ENCODE measurements at regions not wholly inside any gene's neighbourhood (a gene's known extent, or its start where the extent isn't known, plus 50 kb on each side); places are given as distances from the start of the nearest gene placed in this dataset.
"Not testable (repeated sequence)": the region's sequence is repeated elsewhere in the genome, so short reads cannot be mapped to it uniquely, and the experiment has no call there.

- intact Hi-C loops (cut with DNase I, micrococcal nuclease) = no loop called here
- H3K27ac Mint-ChIP-seq = no peak overlapping the region
- no peaks in the 10 kb centered on the region for H3K36me3 Mint-ChIP-seq (ENCODE audit: low read depth)
- H3K4me1 Mint-ChIP-seq = no peaks in the 10 kb centered on the region
- ChIA-PET POLR2A (no interaction called here), CTCF (no interaction called here)
- no peak for ATAC-seq
- H3K9me3 Mint-ChIP-seq (ENCODE audit: low read depth) = peaks cover 9% of the 10 kb centered on the region
- no peaks in the 10 kb centered on the region for H3K27me3 Mint-ChIP-seq
- no peak for DNase-seq
- H3K4me3 Mint-ChIP-seq = no peak overlapping the region
Measured at GRCh38 chr21:20016435-20017005, 981.7 kb upstream of the NCAM2 start.

- DNase-seq = no peak
- no peak for ATAC-seq
- intact Hi-C loops (cut with DNase I, micrococcal nuclease) = no loop called here
- Mint-ChIP-seq H3K4me1 (no peaks in the 10 kb centered on the region), H3K4me3 (no peak overlapping the region), H3K27me3 (no peaks in the 10 kb centered on the region), H3K27ac (no peak overlapping the region), H3K36me3 (ENCODE audit: low read depth) (no peaks in the 10 kb centered on the region), H3K9me3 (ENCODE audit: low read depth) (peaks cover 9% of the 10 kb centered on the region)
- POLR2A ChIA-PET = no interaction called here
- CTCF ChIA-PET = no interaction called here
Measured at GRCh38 chr21:20020026-20020425, 978.2 kb upstream of the NCAM2 start.

- CTCF ChIA-PET = no interaction called here
- DNase-seq (no peak), ATAC-seq (no peak)
- no peak overlapping the region for H3K4me3 Mint-ChIP-seq
- POLR2A ChIA-PET = no interaction called here
- no peaks in the 10 kb centered on the region for H3K27me3 Mint-ChIP-seq
- no peaks in the 10 kb centered on the region for H3K36me3 Mint-ChIP-seq (ENCODE audit: low read depth)
- intact Hi-C loops (cut with DNase I, micrococcal nuclease) = no loop called here
- H3K27ac Mint-ChIP-seq = no peak overlapping the region
- H3K4me1 Mint-ChIP-seq = no peaks in the 10 kb centered on the region
- H3K9me3 Mint-ChIP-seq (ENCODE audit: low read depth) = peaks cover 6% of the 10 kb centered on the region
Measured at GRCh38 chr21:20023193-20023592, 975.0 kb upstream of the NCAM2 start.

- H3K9me3 Mint-ChIP-seq (ENCODE audit: low read depth) = peaks cover 3% of the 10 kb centered on the region
Measured at GRCh38 chr21:20024741-20025140, 973.5 kb upstream of the NCAM2 start.

GRCh38 chr21:20026543-20026942 lies 971.7 kb upstream of the NCAM2 start:
- ChIA-PET POLR2A (no interaction called here), CTCF (no interaction called here)
- H3K27ac Mint-ChIP-seq = no peak overlapping the region
- no peaks in the 10 kb centered on the region for H3K4me1 Mint-ChIP-seq
- H3K36me3 Mint-ChIP-seq (ENCODE audit: low read depth) = no peaks in the 10 kb centered on the region
- H3K27me3 Mint-ChIP-seq = no peaks in the 10 kb centered on the region
- ATAC-seq (no peak), DNase-seq (no peak)
- intact Hi-C loops (cut with DNase I, micrococcal nuclease) = no loop called here
- H3K9me3 Mint-ChIP-seq (ENCODE audit: low read depth) = no peaks in the 10 kb centered on the region
- H3K4me3 Mint-ChIP-seq = no peak overlapping the region

More at GRCh38 chr21:20024741-20025140, 973.5 kb upstream of the NCAM2 start:
- Mint-ChIP-seq H3K36me3 (ENCODE audit: low read depth) (no peaks in the 10 kb centered on the region), H3K4me1 (no peaks in the 10 kb centered on the region), H3K4me3 (no peak overlapping the region), H3K27me3 (no peaks in the 10 kb centered on the region), H3K27ac (no peak overlapping the region)
- intact Hi-C loops (cut with DNase I, micrococcal nuclease) = no loop called here
- ChIA-PET POLR2A (no interaction called here), CTCF (no interaction called here)
- DNase-seq (no peak), ATAC-seq (no peak)

GRCh38 chr21:20030390-20030789 lies 967.8 kb upstream of the NCAM2 start:
- intact Hi-C loops (cut with DNase I, micrococcal nuclease) = no loop called here
- Mint-ChIP-seq H3K9me3 (ENCODE audit: low read depth) (no peaks in the 10 kb centered on the region), H3K27me3 (no peaks in the 10 kb centered on the region), H3K36me3 (ENCODE audit: low read depth) (no peaks in the 10 kb centered on the region), H3K4me1 (no peaks in the 10 kb centered on the region), H3K27ac (no peak overlapping the region), H3K4me3 (no peak overlapping the region)
- ATAC-seq (no peak), DNase-seq (no peak)
- ChIA-PET POLR2A (no interaction called here), CTCF (no interaction called here)

- CTCF ChIA-PET = no interaction called here
- H3K4me3 Mint-ChIP-seq = no peak overlapping the region
- intact Hi-C loops (cut with DNase I, micrococcal nuclease) = no loop called here
- H3K4me1 Mint-ChIP-seq = no peaks in the 10 kb centered on the region
- no peak overlapping the region for H3K27ac Mint-ChIP-seq
- no peak for DNase-seq
- H3K36me3 Mint-ChIP-seq (ENCODE audit: low read depth) = no peaks in the 10 kb centered on the region
- ATAC-seq = no peak
- H3K9me3 Mint-ChIP-seq (ENCODE audit: low read depth) = peaks cover 4% of the 10 kb centered on the region
- H3K27me3 Mint-ChIP-seq = no peaks in the 10 kb centered on the region
- POLR2A ChIA-PET = no interaction called here
Measured at GRCh38 chr21:20031807-20032206, 966.4 kb upstream of the NCAM2 start.

- no peak for ATAC-seq
- Mint-ChIP-seq H3K4me3 (no peak overlapping the region), H3K9me3 (ENCODE audit: low read depth) (peaks cover 16% of the 10 kb centered on the region), H3K27ac (no peak overlapping the region), H3K4me1 (no peaks in the 10 kb centered on the region), H3K27me3 (no peaks in the 10 kb centered on the region), H3K36me3 (ENCODE audit: low read depth) (no peaks in the 10 kb centered on the region)
- intact Hi-C loops (cut with DNase I, micrococcal nuclease) = no loop called here
- CTCF ChIA-PET = no interaction called here
- no peak for DNase-seq
- POLR2A ChIA-PET = no interaction called here
Measured at GRCh38 chr21:20040768-20041167, 957.4 kb upstream of the NCAM2 start.

GRCh38 chr21:20045197-20045596 lies 953.0 kb upstream of the NCAM2 start:
- no peaks in the 10 kb centered on the region for H3K27me3 Mint-ChIP-seq

GRCh38 chr21:20048130-20048837 lies 949.9 kb upstream of the NCAM2 start:
- DNase-seq; H3K27ac Mint-ChIP-seq; H3K4me3 Mint-ChIP-seq; H3K36me3 Mint-ChIP-seq (ENCODE audit: low read depth); ATAC-seq; H3K27me3 Mint-ChIP-seq; POLR2A ChIA-PET; H3K4me1 Mint-ChIP-seq; CTCF ChIA-PET; intact Hi-C loops (cut with DNase I, micrococcal nuclease): not testable (repeated sequence)
- H3K9me3 Mint-ChIP-seq (ENCODE audit: low read depth) = peaks cover 16% of the 10 kb centered on the region

More at GRCh38 chr21:20045197-20045596, 953.0 kb upstream of the NCAM2 start:
- no peak overlapping the region for H3K27ac Mint-ChIP-seq
- peaks cover 20% of the 10 kb centered on the region for H3K9me3 Mint-ChIP-seq (ENCODE audit: low read depth)
- ChIA-PET POLR2A (no interaction called here), CTCF (no interaction called here)
- intact Hi-C loops (cut with DNase I, micrococcal nuclease) = no loop called here
- no peak for ATAC-seq
- H3K4me1 Mint-ChIP-seq = no peaks in the 10 kb centered on the region
- DNase-seq = no peak
- H3K36me3 Mint-ChIP-seq (ENCODE audit: low read depth) = no peaks in the 10 kb centered on the region
- H3K4me3 Mint-ChIP-seq = no peak overlapping the region

GRCh38 chr21:20083336-20083735 lies 914.9 kb upstream of the NCAM2 start:
- Mint-ChIP-seq H3K4me1 (no peaks in the 10 kb centered on the region), H3K9me3 (ENCODE audit: low read depth) (no peaks in the 10 kb centered on the region), H3K36me3 (ENCODE audit: low read depth) (no peaks in the 10 kb centered on the region), H3K4me3 (no peak overlapping the region), H3K27me3 (no peaks in the 10 kb centered on the region), H3K27ac (no peak overlapping the region)
- intact Hi-C loops (cut with DNase I, micrococcal nuclease) = no loop called here
- ATAC-seq = no peak
- DNase-seq = no peak
- POLR2A ChIA-PET = no interaction called here
- CTCF ChIA-PET = no interaction called here

GRCh38 chr21:20083925-20084324 lies 914.3 kb upstream of the NCAM2 start:
- no peak for DNase-seq
- Mint-ChIP-seq H3K27ac (no peak overlapping the region), H3K36me3 (ENCODE audit: low read depth) (no peaks in the 10 kb centered on the region), H3K4me3 (no peak overlapping the region), H3K9me3 (ENCODE audit: low read depth) (no peaks in the 10 kb centered on the region), H3K4me1 (no peaks in the 10 kb centered on the region), H3K27me3 (no peaks in the 10 kb centered on the region)
- CTCF ChIA-PET = no interaction called here
- POLR2A ChIA-PET = no interaction called here
- ATAC-seq = no peak
- intact Hi-C loops (cut with DNase I, micrococcal nuclease) = no loop called here

GRCh38 chr21:20086508-20086907 lies 911.7 kb upstream of the NCAM2 start:
- no peak for ATAC-seq
- intact Hi-C loops (cut with DNase I, micrococcal nuclease) = no loop called here
- ChIA-PET POLR2A (no interaction called here), CTCF (no interaction called here)
- H3K9me3 Mint-ChIP-seq (ENCODE audit: low read depth) = peaks cover 2% of the 10 kb centered on the region
- DNase-seq = no peak
- no peaks in the 10 kb centered on the region for H3K36me3 Mint-ChIP-seq (ENCODE audit: low read depth)
- H3K27me3 Mint-ChIP-seq = no peaks in the 10 kb centered on the region
- no peaks in the 10 kb centered on the region for H3K4me1 Mint-ChIP-seq
- H3K27ac Mint-ChIP-seq = no peak overlapping the region
- H3K4me3 Mint-ChIP-seq = no peak overlapping the region
